Activated T-cell treated with anti-CD3 and anti-CD28 coated beads for 4 hours (primary cell): ENCODE measurements at regions not wholly inside any gene's neighbourhood (a gene's known extent, or its start where the extent isn't known, plus 50 kb on each side); places are given as distances from the start of the nearest gene placed in this dataset.
A peak's percentile ranks its signal among the peaks of the same experiment; 100 is the strongest.

Experiments used
- DNase-seq: peaks from one replicate; pipeline ENCODE4 v3.0.0-alpha.2; 2020

DNA sequence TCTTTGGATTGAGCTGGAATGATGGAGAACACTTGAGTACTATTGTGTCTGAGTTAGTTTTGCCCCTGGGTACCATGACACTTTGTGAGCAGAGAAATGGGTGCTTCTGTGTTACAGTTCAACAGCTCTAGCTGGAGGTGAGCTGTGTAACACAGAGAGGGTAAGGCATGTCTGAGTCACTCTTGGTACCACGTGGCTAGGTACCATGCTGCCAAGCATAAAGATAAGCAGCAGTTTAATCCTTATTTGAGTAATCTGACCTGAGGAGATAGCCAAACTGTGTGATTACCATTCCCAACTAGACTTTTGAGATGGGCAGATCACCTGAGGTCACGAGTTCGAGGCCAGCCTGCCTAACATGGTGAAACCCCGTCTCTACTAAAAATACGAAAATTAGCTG is 122.0 kb downstream of the OLFM4 start:
- no peak for DNase-seq

DNA sequence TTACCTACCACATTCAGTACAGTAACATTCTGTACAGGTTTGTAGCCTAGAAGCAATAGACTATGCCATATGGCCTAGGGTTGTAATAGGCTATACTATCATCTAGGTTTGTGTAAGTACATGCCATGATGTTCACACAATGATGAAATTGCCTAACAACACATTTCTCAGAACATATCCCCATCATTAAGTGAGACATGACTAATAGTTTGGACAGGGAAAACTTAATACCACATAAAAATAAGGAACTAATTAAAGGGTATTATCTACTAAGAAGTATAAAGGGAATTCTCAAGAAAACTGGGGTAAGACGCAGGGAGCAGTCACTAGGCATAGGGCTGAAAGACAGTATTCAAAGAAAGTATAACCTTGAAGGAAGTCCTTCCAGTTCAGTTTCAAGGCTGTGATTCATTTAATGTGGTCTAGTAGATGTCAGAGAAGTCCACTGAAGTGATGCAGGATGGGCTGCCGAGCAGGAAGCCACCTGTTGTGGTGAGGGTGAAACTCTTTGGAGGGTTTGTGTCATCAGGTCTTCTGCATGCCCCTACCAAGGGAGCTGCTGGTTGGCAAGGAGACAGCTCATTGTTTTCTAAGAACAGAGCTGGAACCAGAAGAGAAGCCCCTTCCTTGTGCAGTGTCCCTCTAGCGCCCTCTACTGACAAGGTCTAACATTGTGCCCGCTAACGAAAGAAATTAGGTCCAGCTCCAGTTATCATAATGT is 122.9 kb downstream of the OLFM4 start:
- DNase-seq: peak; percentile 2

DNA sequence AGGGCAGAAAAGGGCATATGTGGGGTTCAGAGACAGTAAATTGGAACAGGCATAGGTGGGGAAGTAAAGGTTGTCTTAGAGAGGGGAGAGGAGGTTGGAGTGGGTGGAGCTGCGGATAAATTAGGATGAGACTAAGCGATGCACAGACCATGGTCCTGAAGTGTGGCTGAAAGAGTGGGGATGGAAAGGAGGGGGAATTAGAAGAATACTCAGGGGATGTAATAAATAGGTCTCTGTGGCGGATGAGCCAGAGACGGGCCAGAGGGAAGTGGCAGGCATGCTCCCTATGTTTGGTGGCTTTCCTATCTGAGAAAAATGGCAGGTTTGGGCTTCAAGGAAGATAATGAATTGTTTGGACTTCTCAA is 123.4 kb downstream of the OLFM4 start:
- no peak for DNase-seq

DNA sequence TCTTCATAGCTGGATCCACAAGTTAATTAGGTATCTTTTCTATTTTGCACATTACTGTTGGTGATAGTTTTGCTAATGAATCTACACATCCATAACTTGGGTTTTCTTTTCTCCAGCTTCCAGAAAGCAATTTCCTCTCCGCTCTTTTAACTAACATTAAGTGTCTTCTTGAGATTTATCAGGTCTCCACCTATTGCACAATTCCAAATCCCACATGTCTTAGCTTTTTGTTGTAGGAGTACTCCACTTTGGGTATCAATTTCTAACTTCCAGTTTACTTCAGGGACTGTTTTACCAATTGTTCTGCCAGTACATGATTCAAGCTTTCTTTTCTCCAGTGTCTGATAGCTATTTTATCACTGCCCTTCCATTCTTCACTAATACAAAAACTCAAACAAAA is 129.6 kb downstream of the OLFM4 start:
- no peak for DNase-seq

DNA sequence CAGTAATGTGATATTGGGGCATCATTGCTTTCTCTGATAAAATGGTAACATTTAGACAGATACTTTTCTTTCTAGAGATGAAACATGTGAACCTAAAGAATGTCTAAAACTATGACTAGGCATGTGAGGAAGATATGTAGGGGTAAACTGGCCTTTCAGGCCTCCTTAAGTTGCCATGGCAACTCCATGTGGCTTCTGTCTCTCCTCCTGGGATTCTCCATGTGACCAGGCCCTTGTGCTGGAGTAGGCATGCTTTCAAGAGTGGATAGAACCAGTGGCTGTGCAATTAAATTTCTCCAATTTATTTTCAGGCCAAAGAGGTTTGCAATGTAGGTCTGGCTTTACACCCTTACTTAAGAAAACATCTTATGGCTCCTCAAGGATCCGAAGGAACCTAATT is 130.8 kb downstream of the OLFM4 start:
- DNase-seq: no peak

DNA sequence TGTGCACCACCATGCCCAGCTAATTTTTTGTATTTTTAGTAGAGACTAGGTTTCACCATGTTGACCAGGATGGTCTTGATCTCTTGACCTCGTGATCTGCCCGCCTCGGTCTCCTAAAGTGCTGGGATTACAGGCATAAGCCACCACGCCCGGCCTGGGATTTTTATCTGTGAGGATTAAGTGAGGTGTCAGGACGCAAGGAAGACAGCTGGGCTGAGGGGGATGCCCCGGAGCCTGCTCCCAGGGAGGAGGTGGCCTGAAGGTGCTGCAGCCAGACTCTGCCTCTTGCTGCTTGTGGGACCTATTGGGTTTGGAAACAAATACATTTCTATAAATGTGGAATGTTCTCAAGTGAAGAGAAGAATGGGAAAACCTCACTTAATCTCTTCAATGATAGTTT is 131.6 kb downstream of the OLFM4 start:
- no peak for DNase-seq

DNA sequence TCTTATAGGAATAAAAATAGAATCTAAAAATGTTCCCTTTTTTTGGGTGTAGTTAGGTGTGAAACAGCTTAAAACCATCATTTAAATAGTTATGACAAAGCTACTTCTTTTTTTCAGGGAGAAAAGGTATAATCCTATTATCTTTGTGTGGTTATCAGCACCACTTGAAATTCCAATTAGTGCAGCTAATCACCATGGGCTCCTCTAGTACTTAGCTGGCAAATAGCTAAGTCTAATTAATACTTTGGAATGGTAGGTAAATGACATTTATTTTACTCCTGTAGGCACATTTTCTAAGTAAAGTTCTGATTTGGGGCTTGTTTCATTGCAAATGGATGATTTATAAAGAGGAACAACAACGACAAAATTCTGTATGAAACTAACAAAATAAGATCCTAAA is 132.6 kb downstream of the OLFM4 start:
- no peak for DNase-seq

DNA sequence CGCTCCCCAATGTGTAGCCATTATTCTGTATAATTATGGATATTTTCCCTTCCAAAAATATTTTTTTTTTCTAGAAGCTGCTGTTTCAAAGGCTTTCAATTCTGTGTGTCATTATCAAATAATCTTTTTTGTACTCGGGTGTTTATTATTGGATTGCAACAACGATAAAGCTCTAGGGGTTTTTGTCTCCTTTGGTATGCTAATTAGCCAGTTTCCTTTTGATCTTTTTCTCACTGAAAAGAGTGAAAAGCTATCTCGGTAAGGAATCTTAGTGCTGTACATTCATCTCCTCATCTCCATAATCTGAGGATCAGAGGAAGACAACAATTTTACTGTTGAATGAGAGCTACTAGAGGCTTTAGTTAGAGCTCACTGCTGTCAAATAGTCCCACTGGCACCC is 136.6 kb downstream of the OLFM4 start:
- DNase-seq: no peak

DNA sequence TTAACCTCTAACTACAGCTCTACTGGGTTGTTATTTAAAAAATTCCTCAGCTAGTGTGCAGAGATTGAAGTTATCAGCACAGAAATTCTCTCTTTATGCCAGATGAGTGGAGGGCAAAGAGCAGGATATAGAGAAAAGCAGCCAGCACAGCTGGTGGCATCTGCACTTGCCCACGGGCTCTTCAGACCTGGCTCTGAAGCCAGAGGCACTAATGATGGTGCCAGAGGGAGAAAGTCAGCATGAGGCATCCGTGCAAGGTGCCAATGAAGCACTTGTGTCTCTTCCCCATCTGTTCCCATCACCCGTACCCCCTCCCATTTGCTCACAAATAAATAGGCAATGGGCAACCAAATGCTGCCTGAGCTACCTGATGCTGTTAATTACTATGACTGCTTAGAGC is 138.9 kb downstream of the OLFM4 start:
- no peak for DNase-seq

DNA sequence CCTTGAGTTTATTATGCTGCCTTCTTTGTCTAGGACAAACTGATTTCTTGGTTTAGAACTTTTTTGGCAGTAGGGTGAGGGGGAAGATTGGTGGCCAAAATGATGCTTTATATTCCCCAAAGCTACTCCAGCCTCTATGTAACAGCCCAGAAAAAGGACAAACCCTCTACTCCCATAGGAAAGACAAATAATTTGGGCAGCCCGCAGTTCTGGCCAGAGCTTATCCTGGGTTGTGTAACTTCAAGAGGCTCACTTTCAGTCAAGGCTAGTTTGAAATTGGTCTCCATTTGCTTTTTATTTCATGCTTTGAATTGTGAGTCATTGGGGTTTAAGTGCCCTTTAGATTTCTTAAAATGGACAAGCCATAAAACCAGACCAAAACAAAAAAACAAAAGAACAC is 142.3 kb downstream of the OLFM4 start:
- DNase-seq: no peak

DNA sequence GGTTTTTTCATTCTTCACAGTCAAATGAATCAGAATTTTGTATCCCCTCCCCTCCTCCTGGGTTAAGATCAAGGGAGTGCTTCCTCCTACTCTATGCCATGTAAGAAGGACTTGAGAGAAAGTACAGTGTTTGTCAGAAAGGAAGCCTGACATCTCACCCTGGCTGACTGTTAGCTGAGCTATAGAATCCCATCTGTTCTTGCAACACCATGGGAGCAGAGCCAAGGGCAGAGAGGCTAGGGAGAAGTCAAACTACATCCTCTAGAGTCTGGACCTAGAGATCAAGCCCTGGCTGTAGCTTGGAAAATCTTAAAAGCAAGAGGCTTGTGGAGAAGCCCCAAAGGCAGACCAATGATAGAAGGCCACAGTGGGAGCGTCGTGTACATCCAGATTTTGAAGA is 145.9 kb downstream of the OLFM4 start:
- no peak for DNase-seq

DNA sequence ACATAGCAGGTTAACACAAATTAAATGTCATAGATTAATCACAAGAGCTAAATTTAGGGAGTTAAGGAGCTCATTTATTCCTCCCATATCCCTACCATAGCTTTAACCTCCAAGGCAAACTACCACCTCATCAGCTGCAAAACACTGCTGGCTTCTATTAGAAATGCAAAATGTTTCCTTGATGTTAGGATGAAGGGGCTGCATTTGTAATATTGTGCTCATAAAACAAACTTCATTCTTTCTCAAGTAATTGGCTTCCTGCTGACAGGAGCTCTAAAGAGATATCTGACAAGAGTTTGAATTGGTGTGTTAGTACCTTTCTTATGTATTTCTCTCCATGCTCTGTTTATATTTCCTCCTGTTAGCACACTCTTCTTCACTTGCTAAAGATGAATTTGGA is 152.1 kb downstream of the OLFM4 start:
- DNase-seq: no peak

DNA sequence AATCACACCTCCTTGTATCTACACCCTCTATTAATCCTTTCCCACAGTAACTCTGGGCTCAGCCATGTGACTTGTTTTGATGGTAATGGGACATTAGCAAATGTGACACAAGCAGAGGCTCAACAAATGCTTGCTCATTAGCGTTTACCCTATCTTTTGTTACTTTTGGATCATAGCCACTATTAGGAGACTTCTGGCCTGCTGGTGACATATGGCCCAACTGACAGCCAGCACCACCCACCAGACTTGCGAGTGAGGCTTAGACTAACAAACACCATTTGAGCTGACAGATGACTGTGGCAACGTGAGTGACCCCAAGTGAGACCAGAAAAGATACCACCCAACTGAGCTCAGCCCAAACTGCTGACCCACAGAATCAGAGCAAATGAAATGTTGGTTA is 154.1 kb downstream of the OLFM4 start:
- DNase-seq: no peak

DNA sequence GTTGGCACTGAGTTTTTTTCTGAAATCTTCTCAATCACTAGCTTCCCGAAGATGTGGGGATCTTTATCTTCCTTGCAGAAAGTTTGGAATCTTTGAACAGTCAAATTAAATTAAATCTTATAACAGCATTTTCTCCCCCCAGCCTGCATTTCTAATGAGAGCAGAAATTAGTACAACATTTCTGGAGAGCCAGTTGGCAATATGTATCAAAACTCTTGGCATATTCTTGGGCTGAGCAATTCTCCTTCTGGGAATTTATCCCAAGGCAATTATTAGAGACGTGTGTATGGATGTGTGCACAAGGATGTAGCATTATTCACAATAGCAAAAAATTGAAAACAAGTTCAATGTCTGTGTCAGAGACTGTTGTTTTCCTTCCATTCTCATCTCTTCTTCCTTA is 159.5 kb downstream of the OLFM4 start:
- no peak for DNase-seq

DNA sequence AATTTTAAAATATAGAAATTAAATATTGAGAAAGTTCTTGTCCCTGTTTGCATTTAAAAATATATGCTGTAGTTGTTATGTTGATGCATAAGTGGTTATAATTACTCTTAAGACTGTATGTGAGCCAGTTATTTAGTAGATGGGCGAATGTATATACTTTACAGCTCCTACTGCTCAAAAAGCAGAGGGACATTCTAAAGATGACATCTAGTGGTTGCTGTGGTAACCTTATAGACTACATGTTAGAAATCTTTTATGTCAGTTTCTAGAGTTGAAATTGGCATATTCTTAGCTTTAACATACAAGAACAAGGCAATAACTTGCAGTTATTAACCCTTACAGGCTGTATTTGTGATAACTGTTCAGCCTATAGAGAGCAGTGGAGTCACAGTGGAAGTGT is 160.5 kb downstream of the OLFM4 start:
- DNase-seq: no peak

DNA sequence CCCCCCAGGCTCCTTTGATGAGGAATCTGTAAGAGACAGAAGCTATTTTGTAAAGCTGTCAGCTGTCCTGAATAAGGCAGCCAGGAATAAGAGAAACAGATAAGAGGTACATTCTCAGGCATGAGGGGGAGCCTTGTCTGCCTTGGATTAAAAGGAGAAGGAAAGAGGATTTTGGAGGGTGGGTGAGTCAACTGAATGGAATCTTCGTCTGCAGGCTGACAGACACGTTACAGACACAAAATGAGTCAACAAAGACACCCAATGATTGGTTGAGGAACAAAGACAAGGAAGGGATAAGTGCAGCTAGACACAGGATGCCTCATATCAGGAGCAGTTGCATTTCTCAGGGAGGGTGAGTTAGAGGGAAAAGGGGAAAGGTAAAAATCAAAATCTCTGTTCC is 162.5 kb downstream of the OLFM4 start:
- no peak for DNase-seq

DNA sequence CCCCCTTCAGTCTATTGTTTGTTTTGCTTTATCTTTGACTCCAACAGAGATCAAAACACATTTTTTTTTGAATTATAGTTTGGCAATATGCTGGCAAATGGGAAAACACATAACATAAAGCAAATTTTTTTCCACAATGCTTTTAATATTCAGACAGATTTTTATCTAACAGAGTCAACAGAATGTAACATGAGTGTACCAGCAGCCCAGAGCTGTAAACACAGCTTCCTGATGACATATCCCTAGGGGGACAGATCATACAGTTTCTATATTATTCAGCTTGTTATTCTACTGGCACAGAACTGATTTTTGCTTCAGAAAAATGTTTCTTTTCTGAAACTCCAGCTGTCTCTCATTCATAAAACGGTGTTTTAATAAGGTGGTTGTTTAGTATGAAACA is 168.8 kb downstream of the OLFM4 start:
- DNase-seq: no peak

DNA sequence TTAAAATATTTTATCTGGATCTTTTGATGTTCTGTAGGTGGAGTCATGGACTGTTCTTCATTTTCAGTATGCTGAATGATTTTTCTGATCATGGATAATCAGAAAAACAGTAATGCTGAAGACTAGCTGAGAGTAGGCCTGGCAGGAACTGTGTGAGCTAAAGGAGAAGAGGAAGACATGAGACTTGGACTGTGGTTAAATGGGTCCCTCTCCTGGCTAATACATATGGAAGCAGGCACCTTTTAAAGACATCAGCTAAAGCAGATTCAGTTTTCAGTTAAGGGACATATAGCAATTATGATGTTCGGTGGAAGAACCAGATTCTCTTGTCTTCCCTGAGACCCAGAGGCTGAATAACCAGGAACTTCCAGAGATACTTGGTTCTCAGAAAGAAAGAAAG is 169.4 kb downstream of the OLFM4 start:
- no peak for DNase-seq

DNA sequence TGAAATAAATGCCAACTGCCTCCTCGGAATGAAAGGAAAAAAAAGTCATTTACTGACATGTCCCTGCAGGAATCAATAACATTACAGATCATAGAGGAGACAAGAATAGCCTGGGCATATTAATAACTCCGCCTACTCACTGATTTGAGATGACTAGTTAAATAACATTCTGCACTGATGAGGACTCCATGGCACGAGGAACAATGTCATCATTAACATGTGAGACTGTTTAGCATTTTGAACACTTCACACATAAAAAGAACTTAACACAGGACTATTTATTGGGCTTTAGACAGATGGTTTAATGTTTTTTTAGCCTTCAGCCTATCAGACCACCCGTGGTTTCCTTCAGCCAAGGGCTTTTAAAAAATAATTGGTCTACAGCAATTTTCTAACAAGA is 170.1 kb downstream of the OLFM4 start:
- DNase-seq: no peak

DNA sequence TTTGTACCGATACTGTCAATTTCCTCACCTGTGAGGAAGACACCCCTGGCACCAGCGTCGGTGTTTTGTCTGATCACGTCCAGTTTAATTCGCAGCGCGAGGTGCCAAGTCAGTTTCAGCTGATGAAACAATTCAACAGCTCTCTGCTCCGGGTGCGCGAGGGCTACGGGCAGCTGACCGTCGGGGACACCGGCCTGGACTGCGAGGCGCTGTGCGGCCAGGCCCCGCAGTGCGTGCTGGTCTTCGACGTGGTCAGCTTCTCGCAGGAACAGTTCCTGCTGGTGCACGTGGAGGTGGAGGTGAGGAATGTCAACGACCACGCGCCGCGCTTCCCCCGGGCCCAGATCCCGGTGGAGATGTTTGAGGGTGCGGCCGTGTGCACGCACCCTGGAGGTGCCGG is 171.5 kb downstream of the OLFM4 start:
- no peak for DNase-seq

DNA sequence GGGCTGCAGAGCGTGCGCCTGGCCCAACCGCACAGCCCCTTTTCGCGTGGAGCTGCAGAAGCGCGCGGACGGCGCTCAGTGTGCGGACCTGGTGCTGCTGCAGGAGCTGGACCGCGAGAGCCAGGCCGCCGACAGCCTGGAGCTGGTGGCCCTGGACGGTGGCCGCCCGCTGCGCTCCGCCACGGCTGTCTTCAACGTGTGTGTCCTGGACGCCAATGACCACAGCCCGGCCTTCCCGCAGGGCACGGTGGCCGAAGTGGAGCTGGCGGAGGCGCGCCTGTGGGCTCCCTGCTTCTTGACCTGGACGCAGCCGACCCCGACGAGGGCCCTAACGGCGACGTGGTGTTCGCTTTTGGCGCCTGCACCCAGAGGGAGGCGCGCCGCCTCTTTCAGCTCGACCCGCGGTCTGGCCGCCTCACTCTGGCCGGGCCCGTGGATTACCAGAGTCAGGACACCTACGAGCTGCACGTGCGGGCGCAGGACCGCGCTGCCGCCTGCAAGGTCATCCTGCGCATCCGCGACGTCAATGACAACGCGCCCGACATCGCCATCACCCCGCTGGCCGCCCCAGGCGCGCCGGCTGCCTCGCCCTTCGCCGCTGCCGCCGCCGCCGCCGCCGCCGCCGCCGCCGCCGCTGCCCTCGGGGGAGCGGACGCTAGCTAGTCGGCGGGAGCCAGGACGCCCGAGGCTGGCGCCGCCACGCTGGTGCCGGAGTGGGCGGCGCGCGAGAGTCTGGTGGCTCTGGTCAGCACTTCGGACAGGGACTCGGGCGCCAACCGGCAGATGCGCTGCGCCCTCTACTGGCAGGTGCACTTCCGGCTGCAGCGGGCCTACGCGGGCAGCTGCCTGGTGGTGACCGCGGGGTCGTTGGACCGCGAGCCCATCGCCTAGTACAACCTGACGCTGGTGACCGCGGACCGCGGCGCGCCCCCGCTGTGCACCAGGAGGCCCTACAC is 172.2 kb downstream of the OLFM4 start:
- DNase-seq: no peak

DNA sequence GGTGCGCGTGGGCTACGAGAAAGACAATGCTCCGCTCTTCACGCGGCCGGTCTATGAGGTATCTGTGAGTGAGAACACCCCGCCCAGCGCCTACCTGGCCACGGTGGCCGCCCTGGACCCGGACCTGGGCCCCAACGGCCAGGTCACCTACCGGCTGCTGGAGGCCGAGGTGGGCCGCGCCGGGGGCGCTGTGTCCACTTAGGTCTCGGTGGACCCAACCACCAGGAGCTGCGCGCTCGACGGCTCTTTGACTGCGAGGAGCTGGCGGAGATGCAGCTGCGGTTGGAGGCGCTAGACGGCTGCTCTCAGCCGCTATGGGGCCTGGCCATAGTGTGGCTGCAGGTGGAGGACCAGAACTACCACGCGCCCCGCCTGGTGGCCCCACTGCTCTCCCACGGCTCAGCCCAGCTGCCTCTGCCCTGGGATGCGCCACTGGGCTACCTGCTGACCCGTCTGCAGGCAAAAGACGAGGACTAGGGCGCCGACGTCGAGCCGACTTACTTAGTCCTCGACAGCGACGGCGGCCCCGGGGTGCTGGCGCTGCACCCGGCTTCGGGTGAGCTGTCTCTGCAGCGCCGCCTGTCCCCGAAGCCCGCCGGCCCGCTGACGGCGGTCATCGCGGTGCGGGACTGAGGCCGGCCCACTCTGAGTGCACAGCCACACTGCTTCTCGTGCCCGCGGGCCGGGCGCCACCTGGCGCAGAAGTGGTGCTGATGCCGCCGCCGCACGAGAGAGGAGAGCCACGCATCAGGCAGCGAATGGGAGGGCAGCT is 173.0 kb downstream of the OLFM4 start:
- no peak for DNase-seq

DNA sequence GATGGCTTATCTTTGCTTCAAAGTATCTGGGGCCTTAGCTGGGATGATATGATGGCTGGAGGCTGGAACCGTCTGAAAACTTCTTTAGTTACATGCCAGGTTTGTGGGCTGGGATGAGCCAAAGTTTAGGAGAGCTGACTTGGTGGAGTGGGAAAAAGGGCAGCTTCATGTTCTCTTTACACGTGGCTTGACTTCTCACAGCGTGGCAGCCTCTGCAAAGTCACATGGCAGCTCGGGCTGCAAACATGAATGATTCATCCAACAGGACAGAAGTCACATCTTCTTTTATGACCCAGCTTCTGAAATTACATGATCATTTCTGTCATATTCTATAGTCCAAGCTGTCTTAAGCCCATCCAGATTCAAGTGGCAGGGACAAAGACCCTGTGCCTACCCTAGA is 176.0 kb downstream of the OLFM4 start:
- DNase-seq: no peak

DNA sequence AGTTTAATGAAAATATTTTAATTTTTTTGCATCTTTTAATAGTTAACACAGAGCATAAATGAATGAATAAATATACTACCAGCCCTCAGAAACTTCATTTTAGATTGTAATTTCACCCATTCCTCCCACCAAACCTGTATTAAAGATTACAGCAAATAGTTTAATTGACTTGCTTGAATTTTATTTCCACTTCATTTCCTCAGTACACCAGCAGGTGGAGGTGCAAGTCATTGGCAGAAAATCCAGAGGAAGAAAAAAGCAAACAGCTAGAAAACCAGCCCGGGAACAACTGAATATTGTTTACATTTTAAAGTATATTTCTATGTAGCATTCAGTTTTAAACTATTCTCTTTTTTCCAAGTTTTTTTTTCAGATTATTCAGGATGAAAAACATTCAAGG is 177.8 kb downstream of the OLFM4 start:
- no peak for DNase-seq
